GM19025 (cell line): ENCODE measurements at regions not wholly inside any gene's neighbourhood (a gene's known extent, or its start where the extent isn't known, plus 50 kb on each side); places are given as distances from the start of the nearest gene placed in this dataset.

Experiments
- ATAC-seq: cut with Tn5 transposase; IDR thresholded peaks from one replicate; pipeline ENCODE4 v1.9.1; 2021; ENCODE audit warnings: mild to moderate bottlenecking, low read depth, moderate library complexity; ENCODE audit not compliant: unreplicated experiment

- ATAC-seq = no peak
These were observed 471.7 kb downstream of the SH2D1A start for GRCh38 chrX:124818033-124818432.

GRCh38 chrX:124818764-124819163, 472.4 kb downstream of the SH2D1A start:
- ATAC-seq = no peak

GRCh38 chrX:124820738-124821137, 474.4 kb downstream of the SH2D1A start:
- ATAC-seq = no peak

- ATAC-seq = no peak
These were observed 481.0 kb downstream of the SH2D1A start for GRCh38 chrX:124827258-124827845.

GRCh38 chrX:124829930-124830329, 483.6 kb downstream of the SH2D1A start:
- ATAC-seq = no peak

- ATAC-seq = no peak
These were observed 482.9 kb upstream of the TEX13C start for GRCh38 chrX:124836786-124837185.

- no peak for ATAC-seq
These were observed 477.5 kb upstream of the TEX13C start for GRCh38 chrX:124842205-124842604.

- no peak for ATAC-seq
These were observed 458.9 kb upstream of the TEX13C start for GRCh38 chrX:124860736-124861135.

GRCh38 chrX:124862301-124862700, 457.4 kb upstream of the TEX13C start:
- no peak for ATAC-seq

- ATAC-seq = no peak
These were observed 456.4 kb upstream of the TEX13C start for GRCh38 chrX:124863303-124863702.

GRCh38 chrX:124887572-124887971, 432.1 kb upstream of the TEX13C start:
- no peak for ATAC-seq

- no peak for ATAC-seq
These were observed 423.7 kb upstream of the TEX13C start for GRCh38 chrX:124895947-124896346.

- no peak for ATAC-seq
These were observed 416.7 kb upstream of the TEX13C start for GRCh38 chrX:124902953-124903352.

GRCh38 chrX:124910611-124911010, 409.1 kb upstream of the TEX13C start:
- ATAC-seq = no peak

- no peak for ATAC-seq
These were observed 402.7 kb upstream of the TEX13C start for GRCh38 chrX:124917011-124917410.

GRCh38 chrX:124925681-124926080, 394.0 kb upstream of the TEX13C start:
- no peak for ATAC-seq

GRCh38 chrX:124931241-124931640, 388.4 kb upstream of the TEX13C start:
- ATAC-seq = no peak

GRCh38 chrX:124931958-124932357, 387.7 kb upstream of the TEX13C start:
- no peak for ATAC-seq

GRCh38 chrX:124938715-124939114, 381.0 kb upstream of the TEX13C start:
- no peak for ATAC-seq

- no peak for ATAC-seq
These were observed 379.1 kb upstream of the TEX13C start for GRCh38 chrX:124940531-124940930.

GRCh38 chrX:124954402-124954801, 365.3 kb upstream of the TEX13C start:
- no peak for ATAC-seq

- no peak for ATAC-seq
These were observed 359.2 kb upstream of the TEX13C start for GRCh38 chrX:124960454-124960853.

- no peak for ATAC-seq
These were observed 356.0 kb upstream of the TEX13C start, which contains the start of gene TENM1 for GRCh38 chrX:124963717-124964116. TENM1 (minus strand) TSS chrX:124963817.
